ENCODE measurements at regions not wholly inside any gene's neighbourhood (a gene's known extent, or its start where the extent isn't known, plus 50 kb on each side); places are given as distances from the start of the nearest gene placed in this dataset.
"Not testable (repeated sequence)": the region's sequence is repeated elsewhere in the genome, so short reads cannot be mapped to it uniquely, and the experiment has no call there.

GRCh38 chr10:42533866-42534265 lies 104.5 kb downstream of the ZNF33B start:
- DNase-seq (ENCODE audit: low read depth in 1 of 2, low spot score in 1 of 2): not testable (repeated sequence)

- DNase-seq (ENCODE audit: low read depth in 1 of 2, low spot score in 1 of 2): no peak
Measured at GRCh38 chr10:42532996-42533395, 105.4 kb downstream of the ZNF33B start.

- DNase-seq (ENCODE audit: low read depth in 1 of 2, low spot score in 1 of 2): no peak
Measured at GRCh38 chr10:42523098-42523497, 115.3 kb downstream of the ZNF33B start.

GRCh38 chr10:42519761-42520460 lies 118.5 kb downstream of the ZNF33B start:
- no peak for DNase-seq (ENCODE audit: low read depth in 1 of 2, low spot score in 1 of 2)

GRCh38 chr10:42519079-42519478 lies 119.3 kb downstream of the ZNF33B start:
- DNase-seq (ENCODE audit: low read depth in 1 of 2, low spot score in 1 of 2): no peak

GRCh38 chr10:42513921-42514320 lies 124.4 kb downstream of the ZNF33B start:
- DNase-seq (ENCODE audit: low read depth in 1 of 2, low spot score in 1 of 2): no peak

GRCh38 chr10:42491801-42492200 lies 146.6 kb downstream of the ZNF33B start:
- DNase-seq (ENCODE audit: low read depth in 1 of 2, low spot score in 1 of 2): no peak

GRCh38 chr10:42491001-42491592 lies 147.3 kb downstream of the ZNF33B start:
- no peak for DNase-seq (ENCODE audit: low read depth in 1 of 2, low spot score in 1 of 2)

GRCh38 chr10:42490368-42490767 lies 148.0 kb downstream of the ZNF33B start:
- DNase-seq (ENCODE audit: low read depth in 1 of 2, low spot score in 1 of 2): no peak

- no peak for DNase-seq (ENCODE audit: low read depth in 1 of 2, low spot score in 1 of 2)
Measured at GRCh38 chr10:42488416-42488815, 150.0 kb downstream of the ZNF33B start.

- DNase-seq (ENCODE audit: low read depth in 1 of 2, low spot score in 1 of 2): no peak
Measured at GRCh38 chr10:42482411-42482810, 156.0 kb downstream of the ZNF33B start.

- DNase-seq (ENCODE audit: low read depth in 1 of 2, low spot score in 1 of 2): no peak
Measured at GRCh38 chr10:42479057-42479456, 159.3 kb downstream of the ZNF33B start.

- no peak for DNase-seq (ENCODE audit: low read depth in 1 of 2, low spot score in 1 of 2)
Measured at GRCh38 chr10:42477170-42477569, 161.2 kb downstream of the ZNF33B start.

GRCh38 chr10:42476101-42476500 lies 162.3 kb downstream of the ZNF33B start:
- DNase-seq (ENCODE audit: low read depth in 1 of 2, low spot score in 1 of 2): no peak

- no peak for DNase-seq (ENCODE audit: low read depth in 1 of 2, low spot score in 1 of 2)
Measured at GRCh38 chr10:42475168-42476098, 162.9 kb downstream of the ZNF33B start.

GRCh38 chr10:42454313-42454712 lies 184.1 kb downstream of the ZNF33B start:
- no peak for DNase-seq (ENCODE audit: low read depth in 1 of 2, low spot score in 1 of 2)

GRCh38 chr10:42431095-42431494 lies 207.3 kb downstream of the ZNF33B start:
- no peak for DNase-seq (ENCODE audit: low read depth in 1 of 2, low spot score in 1 of 2)

- no peak for DNase-seq (ENCODE audit: low read depth in 1 of 2, low spot score in 1 of 2)
Measured at GRCh38 chr10:42428534-42428933, 209.8 kb downstream of the ZNF33B start.

- no peak for DNase-seq (ENCODE audit: low read depth in 1 of 2, low spot score in 1 of 2)
Measured at GRCh38 chr10:42422911-42423310, 215.5 kb downstream of the ZNF33B start.

GRCh38 chr10:42421812-42422211 lies 216.6 kb downstream of the ZNF33B start:
- no peak for DNase-seq (ENCODE audit: low read depth in 1 of 2, low spot score in 1 of 2)

- no peak for DNase-seq (ENCODE audit: low read depth in 1 of 2, low spot score in 1 of 2)
Measured at GRCh38 chr10:42419789-42420188, 218.6 kb downstream of the ZNF33B start.
